SK-N-SH (cell line): ENCODE measurements at regions not wholly inside any gene's neighbourhood (a gene's known extent, or its start where the extent isn't known, plus 50 kb on each side); places are given as distances from the start of the nearest gene placed in this dataset.

ENCODE experiments used
- CTCF ChIA-PET: fragments of 300-600, 350-600 bp; formaldehyde crosslinking; extraction: SDS; loops from one replicate; lab custom pipeline; 2021; lab: Yijun Ruan, JAX
- POLR2A ChIA-PET: fragments of 350-600 bp; sonication (Branson Sonifier 250); formaldehyde crosslinking; extraction: SDS; loops from one replicate; lab custom pipeline; 2020; ENCODE audit warnings: antibody characterized with exemption, inconsistent platforms; lab: Yijun Ruan, JAX
- DNase-seq: peaks from one replicate; pipeline ENCODE4 v3.0.0; 2012
- H2AFZ ChIP-seq: fragments of 200-600 bp; sonication (generic); 2 replicates; pipeline ENCODE4 v1.8.1; 2016; ENCODE audit warnings: antibody characterized with exemption, mild to moderate bottlenecking, low read depth
- H3F3A ChIP-seq: fragments of 200-600 bp; sonication (generic); replicated peaks from 2 replicates; pipeline ENCODE3; 2016; ENCODE audit warnings: antibody characterized with exemption, mild to moderate bottlenecking; ENCODE audit not compliant: insufficient read depth
- H3K27ac ChIP-seq, 2 experiments: fragments of 200-500 bp in 1 of 2; fragments of 200-600 bp in 1 of 2; sonication (Bioruptor generic) in 1 of 2; sonication (generic), shearing (Covaris generic) in 1 of 2; 2 replicates each; pipeline versions ENCODE4 v1.5.1 to v1.6.1; 2014 to 2016; ENCODE audit warnings: low read depth in 2 of 2, inconsistent platforms in 1 of 2, low read length in 1 of 2, mild to moderate bottlenecking in 1 of 2, mixed read lengths in 1 of 2
- H3K27me3 ChIP-seq: fragments of 200-600 bp; sonication (generic), shearing (Covaris generic); 2 replicates; pipeline ENCODE4 v1.6.1; 2016; ENCODE audit warnings: mixed run types; ENCODE audit not compliant: insufficient read depth
- H3K36me3 ChIP-seq, 2 experiments: fragments of 200-500 bp in 1 of 2; fragments of 200-600 bp in 1 of 2; sonication (Bioruptor generic) in 1 of 2; sonication (generic) in 1 of 2; replicated peaks in 1 of 2; 2 replicates each; pipeline versions ENCODE3 to v1.5.1; 2014 to 2016; ENCODE audit warnings: low read length in 1 of 2, mild to moderate bottlenecking in 1 of 2; ENCODE audit not compliant: insufficient read depth in 2 of 2, control insufficient read depth in 1 of 2
- H3K4me1 ChIP-seq, 2 experiments: fragments of 200-500 bp in 1 of 2; fragments of 200-600 bp in 1 of 2; sonication (Bioruptor generic) in 1 of 2; sonication (generic), shearing (Covaris generic) in 1 of 2; 2 replicates each; pipeline versions ENCODE4 v1.5.1 to v1.6.1; 2014 to 2016; ENCODE audit warnings: low read depth in 1 of 2, low read length in 1 of 2, mixed run types in 1 of 2; ENCODE audit not compliant: insufficient read depth in 2 of 2, control insufficient read depth in 1 of 2
- H3K4me2 ChIP-seq: fragments of 200-600 bp; sonication (generic), shearing (Covaris generic); 2 replicates; pipeline ENCODE4 v1.6.1; 2017; ENCODE audit warnings: mixed run types
- H3K4me3 ChIP-seq, 2 experiments: fragments of 200-500 bp in 1 of 2; fragments of 200-600 bp in 1 of 2; sonication (Bioruptor generic) in 1 of 2; sonication (generic), shearing (Covaris generic) in 1 of 2; 2 replicates each; pipeline versions ENCODE4 v1.5.1 to v1.8.1; 2014 to 2016; ENCODE audit warnings: low read depth in 2 of 2, inconsistent platforms in 1 of 2, low read length in 1 of 2, mild to moderate bottlenecking in 1 of 2, mixed read lengths in 1 of 2, moderate library complexity in 1 of 2
- H3K79me2 ChIP-seq: fragments of 200-600 bp; sonication (generic); 2 replicates; pipeline ENCODE4 v1.8.1; 2017; ENCODE audit warnings: mild to moderate bottlenecking; ENCODE audit not compliant: insufficient read depth
- H3K9ac ChIP-seq: fragments of 200-600 bp; sonication (generic); 2 replicates; pipeline ENCODE4 v1.6.1; 2017; ENCODE audit warnings: mixed run types
- H3K9me2 ChIP-seq: fragments of 200-600 bp; sonication (generic); 2 replicates; pipeline ENCODE4 v1.6.1; 2017; ENCODE audit warnings: mixed run types
- H3K9me3 ChIP-seq: fragments of 200-600 bp; sonication (generic); 2 replicates; pipeline ENCODE4 v1.6.1; 2017; ENCODE audit warnings: mixed run types, mild to moderate bottlenecking, moderate library complexity
- H4K20me1 ChIP-seq: fragments of 200-600 bp; sonication (generic); 2 replicates; pipeline ENCODE4 v1.6.1; 2017; ENCODE audit warnings: mild to moderate bottlenecking, mixed run types; ENCODE audit not compliant: insufficient read depth
- CHD2 ChIP-seq: fragments of 150-350 bp; IDR thresholded peaks from 2 replicates; pipeline ENCODE4 v1.6.1; 2018; ENCODE audit warnings: low read length; ENCODE audit not compliant: partially characterized antibody
- ELF1 ChIP-seq: IDR thresholded peaks from 2 replicates; pipeline ENCODE4 v1.4.0; 2012
- EP300 ChIP-seq, 2 experiments: IDR thresholded peaks; 2 replicates each; pipeline versions ENCODE4 v1.4.0 to v1.6.1; 2012; ENCODE audit warnings: borderline replicate concordance in 1 of 2, low read depth in 1 of 2, low read length in 1 of 2
- EZH2phosphoT487 ChIP-seq: fragments of 200-600 bp; sonication (generic); IDR thresholded peaks from 2 replicates; pipeline ENCODE4 v1.6.1; 2017; ENCODE audit warnings: low read depth, mixed run types, mild to moderate bottlenecking, antibody characterized with exemption, moderate library complexity, borderline replicate concordance
- GABPA ChIP-seq: IDR thresholded peaks from 2 replicates; pipeline ENCODE4 v1.4.0; 2012; ENCODE audit warnings: low read depth, mild to moderate bottlenecking
- GATA2 ChIP-seq: sonication (generic); formaldehyde crosslinking; IDR thresholded peaks from 2 replicates; pipeline ENCODE4 v1.5.0; 2020; ENCODE audit warnings: mild to moderate bottlenecking, missing genetic modification reagents
- MAX ChIP-seq: IDR thresholded peaks from 2 replicates; pipeline ENCODE4 v1.4.0; 2012; ENCODE audit warnings: low read depth
- MEF2A ChIP-seq: IDR thresholded peaks from 2 replicates; pipeline ENCODE4 v1.4.0; 2012; ENCODE audit warnings: low read depth, borderline replicate concordance
- MXI1 ChIP-seq: IDR thresholded peaks from 2 replicates; pipeline ENCODE4 v1.6.1; 2012; ENCODE audit warnings: mild to moderate bottlenecking, low read depth, low read length, improper control_type of control experiment
- NFIC ChIP-seq: IDR thresholded peaks from 2 replicates; pipeline ENCODE4 v1.4.0; 2012; ENCODE audit warnings: borderline replicate concordance
- NRF1 ChIP-seq: IDR thresholded peaks from 2 replicates; pipeline ENCODE4 v1.6.1; 2012; ENCODE audit warnings: low read depth, mild to moderate bottlenecking, low read length
- POLR2AphosphoS5 ChIP-seq: IDR thresholded peaks from 2 replicates; pipeline ENCODE4 v1.6.1; 2012; ENCODE audit warnings: low read depth, low read length
- RXRA ChIP-seq: IDR thresholded peaks from 2 replicates; pipeline ENCODE4 v1.4.0; 2012; ENCODE audit warnings: low read depth, mild to moderate bottlenecking, borderline replicate concordance
- SIN3A ChIP-seq: IDR thresholded peaks from 2 replicates; pipeline ENCODE4 v1.6.1; 2012; ENCODE audit warnings: low read depth, mild to moderate bottlenecking, low read length, moderate library complexity, borderline replicate concordance
- TEAD4 ChIP-seq: IDR thresholded peaks from 2 replicates; pipeline ENCODE4 v1.4.0; 2012; ENCODE audit warnings: mild to moderate bottlenecking, borderline replicate concordance; ENCODE audit not compliant: insufficient read depth
- USF2 ChIP-seq: fragments of 150-350 bp; IDR thresholded peaks from 2 replicates; pipeline ENCODE4 v1.6.1; 2017; ENCODE audit warnings: antibody characterized with exemption, low read length, low read depth, borderline replicate concordance
- WGBS: methylation state at CpG from one replicate; pipeline ENCODE4 v1.1.6; 2017; ENCODE audit warnings: low lambda C conversion rate; 5-methylcytosine and 5-hydroxymethylcytosine counted together
- TF ChIP-seq, protein P1 (sequence below): fragments of 200-600 bp; sonication (generic); IDR thresholded peaks from 2 replicates; pipeline ENCODE4 v1.6.1; 2017; ENCODE audit warnings: antibody characterized with exemption, mild to moderate bottlenecking, moderate library complexity
- TF ChIP-seq, protein P2 (sequence below): IDR thresholded peaks from 2 replicates; pipeline ENCODE4 v1.4.0; 2012; ENCODE audit warnings: low read depth, borderline replicate concordance
- TF ChIP-seq, protein P3 (sequence below): IDR thresholded peaks from 2 replicates; pipeline ENCODE4 v1.6.1; 2012; ENCODE audit warnings: mild to moderate bottlenecking, low read depth, low read length, moderate library complexity

DNA sequence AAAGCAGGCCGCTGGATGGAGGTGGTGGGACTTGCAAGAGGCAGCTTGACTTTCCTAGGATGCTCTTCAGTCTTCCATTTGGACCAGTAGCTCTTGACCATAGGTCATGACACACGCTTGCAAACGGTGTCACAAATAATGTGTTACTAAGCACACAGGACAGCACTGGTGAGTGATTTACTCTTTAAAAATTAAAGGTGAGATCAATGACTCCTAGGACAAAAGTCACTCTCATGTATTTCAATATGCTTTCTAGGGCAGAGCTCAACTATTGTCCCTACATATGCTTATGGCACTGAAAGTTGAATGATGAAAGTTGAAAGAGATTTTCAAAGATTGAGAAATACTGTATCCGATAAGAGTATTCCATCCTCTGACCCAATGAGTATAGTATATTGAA, 496.7 kb downstream of the EBF1 start:
- DNase-seq, result no peak
- H3K27ac ChIP-seq, result no peak overlapping the region
- H3K27me3 ChIP-seq, result no peaks in the 10 kb centered on the region
- H3K4me2 ChIP-seq, result no peak overlapping the region
- H3K4me3 ChIP-seq, result no peak overlapping the region
- no peaks in the 10 kb centered on the region for H3K36me3 ChIP-seq
- H3K79me2 ChIP-seq, result no peaks in the 10 kb centered on the region
- TF ChIP-seq EZH2phosphoT487 (no peak), GATA2 (no peak), GABPA (no peak), EP300 (IDR thresholded peaks at IDR 0.05; ENCODE audit: borderline replicate concordance in 1 of 2, low read depth in 1 of 2, low read length in 1 of 2) (no peak), POLR2AphosphoS5 (no peak), TEAD4 (no peak), NRF1 (no peak), ELF1 (no peak), MEF2A (no peak)
- TF ChIP-seq, protein P1, sequence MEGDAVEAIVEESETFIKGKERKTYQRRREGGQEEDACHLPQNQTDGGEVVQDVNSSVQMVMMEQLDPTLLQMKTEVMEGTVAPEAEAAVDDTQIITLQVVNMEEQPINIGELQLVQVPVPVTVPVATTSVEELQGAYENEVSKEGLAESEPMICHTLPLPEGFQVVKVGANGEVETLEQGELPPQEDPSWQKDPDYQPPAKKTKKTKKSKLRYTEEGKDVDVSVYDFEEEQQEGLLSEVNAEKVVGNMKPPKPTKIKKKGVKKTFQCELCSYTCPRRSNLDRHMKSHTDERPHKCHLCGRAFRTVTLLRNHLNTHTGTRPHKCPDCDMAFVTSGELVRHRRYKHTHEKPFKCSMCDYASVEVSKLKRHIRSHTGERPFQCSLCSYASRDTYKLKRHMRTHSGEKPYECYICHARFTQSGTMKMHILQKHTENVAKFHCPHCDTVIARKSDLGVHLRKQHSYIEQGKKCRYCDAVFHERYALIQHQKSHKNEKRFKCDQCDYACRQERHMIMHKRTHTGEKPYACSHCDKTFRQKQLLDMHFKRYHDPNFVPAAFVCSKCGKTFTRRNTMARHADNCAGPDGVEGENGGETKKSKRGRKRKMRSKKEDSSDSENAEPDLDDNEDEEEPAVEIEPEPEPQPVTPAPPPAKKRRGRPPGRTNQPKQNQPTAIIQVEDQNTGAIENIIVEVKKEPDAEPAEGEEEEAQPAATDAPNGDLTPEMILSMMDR, result no peak
- POLR2A ChIA-PET, result no interaction called here
- no peak overlapping the region for H3K9ac ChIP-seq
- H3K9me2 ChIP-seq, result no peaks in the 10 kb centered on the region
- no peaks in the 10 kb centered on the region for H3F3A ChIP-seq
- no peaks in the 10 kb centered on the region for H3K4me1 ChIP-seq
- 57% methylated on average over 4 of the region's 4 CpGs for WGBS
- no peaks in the 10 kb centered on the region for H4K20me1 ChIP-seq
- no peaks in the 10 kb centered on the region for H3K9me3 ChIP-seq
- H2AFZ ChIP-seq, result no peak overlapping the region
- CTCF ChIA-PET, result interaction anchor here (1.6 kb wide), 1 partner anchor 504 kb away, joined by 5 read pairs; no protein-coding TSS in a partner anchor

- Histone ChIP-seq H3K36me3 (no peaks in the 10 kb centered on the region), H3K4me3 (no peak overlapping the region), H3K9me3 (no peaks in the 10 kb centered on the region), H3K9ac (no peak overlapping the region), H3F3A (no peaks in the 10 kb centered on the region), H3K27me3 (no peaks in the 10 kb centered on the region), H2AFZ (no peak overlapping the region), H3K27ac (no peak overlapping the region), H4K20me1 (no peaks in the 10 kb centered on the region), H3K4me2 (no peak overlapping the region), H3K79me2 (no peaks in the 10 kb centered on the region), H3K4me1 (no peaks in the 10 kb centered on the region), H3K9me2 (no peaks in the 10 kb centered on the region)
- 22% methylated on average over 3 of the region's 3 CpGs for WGBS
- POLR2A ChIA-PET, result no interaction called here
- CTCF ChIA-PET, result interaction anchor here (1.0 kb wide), 2 partner anchors 95 to 556 kb away, joined by 3 read pairs; no protein-coding TSS in a partner anchor
- no peak for DNase-seq
- TF ChIP-seq USF2 (no peak), EP300 (IDR thresholded peaks at IDR 0.05; ENCODE audit: borderline replicate concordance in 1 of 2, low read depth in 1 of 2, low read length in 1 of 2) (no peak), GABPA (no peak), CHD2 (no peak), POLR2AphosphoS5 (no peak), GATA2 (no peak), RXRA (no peak), MAX (no peak), NFIC (no peak), MXI1 (no peak), SIN3A (no peak)
- TF ChIP-seq, protein P2, sequence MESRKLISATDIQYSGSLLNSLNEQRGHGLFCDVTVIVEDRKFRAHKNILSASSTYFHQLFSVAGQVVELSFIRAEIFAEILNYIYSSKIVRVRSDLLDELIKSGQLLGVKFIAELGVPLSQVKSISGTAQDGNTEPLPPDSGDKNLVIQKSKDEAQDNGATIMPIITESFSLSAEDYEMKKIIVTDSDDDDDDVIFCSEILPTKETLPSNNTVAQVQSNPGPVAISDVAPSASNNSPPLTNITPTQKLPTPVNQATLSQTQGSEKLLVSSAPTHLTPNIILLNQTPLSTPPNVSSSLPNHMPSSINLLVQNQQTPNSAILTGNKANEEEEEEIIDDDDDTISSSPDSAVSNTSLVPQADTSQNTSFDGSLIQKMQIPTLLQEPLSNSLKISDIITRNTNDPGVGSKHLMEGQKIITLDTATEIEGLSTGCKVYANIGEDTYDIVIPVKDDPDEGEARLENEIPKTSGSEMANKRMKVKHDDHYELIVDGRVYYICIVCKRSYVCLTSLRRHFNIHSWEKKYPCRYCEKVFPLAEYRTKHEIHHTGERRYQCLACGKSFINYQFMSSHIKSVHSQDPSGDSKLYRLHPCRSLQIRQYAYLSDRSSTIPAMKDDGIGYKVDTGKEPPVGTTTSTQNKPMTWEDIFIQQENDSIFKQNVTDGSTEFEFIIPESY, result no peak
- TF ChIP-seq, protein P3, sequence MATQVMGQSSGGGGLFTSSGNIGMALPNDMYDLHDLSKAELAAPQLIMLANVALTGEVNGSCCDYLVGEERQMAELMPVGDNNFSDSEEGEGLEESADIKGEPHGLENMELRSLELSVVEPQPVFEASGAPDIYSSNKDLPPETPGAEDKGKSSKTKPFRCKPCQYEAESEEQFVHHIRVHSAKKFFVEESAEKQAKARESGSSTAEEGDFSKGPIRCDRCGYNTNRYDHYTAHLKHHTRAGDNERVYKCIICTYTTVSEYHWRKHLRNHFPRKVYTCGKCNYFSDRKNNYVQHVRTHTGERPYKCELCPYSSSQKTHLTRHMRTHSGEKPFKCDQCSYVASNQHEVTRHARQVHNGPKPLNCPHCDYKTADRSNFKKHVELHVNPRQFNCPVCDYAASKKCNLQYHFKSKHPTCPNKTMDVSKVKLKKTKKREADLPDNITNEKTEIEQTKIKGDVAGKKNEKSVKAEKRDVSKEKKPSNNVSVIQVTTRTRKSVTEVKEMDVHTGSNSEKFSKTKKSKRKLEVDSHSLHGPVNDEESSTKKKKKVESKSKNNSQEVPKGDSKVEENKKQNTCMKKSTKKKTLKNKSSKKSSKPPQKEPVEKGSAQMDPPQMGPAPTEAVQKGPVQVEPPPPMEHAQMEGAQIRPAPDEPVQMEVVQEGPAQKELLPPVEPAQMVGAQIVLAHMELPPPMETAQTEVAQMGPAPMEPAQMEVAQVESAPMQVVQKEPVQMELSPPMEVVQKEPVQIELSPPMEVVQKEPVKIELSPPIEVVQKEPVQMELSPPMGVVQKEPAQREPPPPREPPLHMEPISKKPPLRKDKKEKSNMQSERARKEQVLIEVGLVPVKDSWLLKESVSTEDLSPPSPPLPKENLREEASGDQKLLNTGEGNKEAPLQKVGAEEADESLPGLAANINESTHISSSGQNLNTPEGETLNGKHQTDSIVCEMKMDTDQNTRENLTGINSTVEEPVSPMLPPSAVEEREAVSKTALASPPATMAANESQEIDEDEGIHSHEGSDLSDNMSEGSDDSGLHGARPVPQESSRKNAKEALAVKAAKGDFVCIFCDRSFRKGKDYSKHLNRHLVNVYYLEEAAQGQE, result no peak
Measured at GRCh38 chr5:158601118-158601517, 498.6 kb downstream of the EBF1 start.
